ENCODE measurements at regions not wholly inside any gene's neighbourhood (a gene's known extent, or its start where the extent isn't known, plus 50 kb on each side); places are given as distances from the start of the nearest gene placed in this dataset.

GRCh38 chr2:150378686-150379085 lies 108.8 kb downstream of the RND3 start:
- TF ChIP-seq POLR2A (IDR thresholded peaks at IDR 0.05) (no peak), CTCF (IDR thresholded peaks at IDR 0.05) (no peak)
- ATAC-seq (no peak), DNase-seq (no peak)
- WGBS, 2 donors, result 87 to 95% methylated on average over 1 of the region's 1 CpG
- no peaks in the 10 kb centered on the region for H3K27me3 ChIP-seq
- no peaks in the 10 kb centered on the region for H3K9me3 ChIP-seq
- no peak overlapping the region for H3K27ac ChIP-seq
- no peaks in the 10 kb centered on the region for H3K4me1 ChIP-seq
- H3K4me3 ChIP-seq, result no peak overlapping the region
- no peaks in the 10 kb centered on the region for H3K36me3 ChIP-seq (replicated peaks in 1 of 2; ENCODE audit: insufficient read depth in 1 of 2, low read depth in 2 of 2)
- intact Hi-C loops (cut with DNase I), result no loop called here

GRCh38 chr2:150376553-150377335 lies 110.7 kb downstream of the RND3 start:
- H3K9me3 ChIP-seq, result no peaks in the 10 kb centered on the region

GRCh38 chr2:150375333-150375732 lies 112.1 kb downstream of the RND3 start:
- H3K9me3 ChIP-seq, result no peaks in the 10 kb centered on the region
- H3K4me1 ChIP-seq, result no peaks in the 10 kb centered on the region
- ATAC-seq (no peak), DNase-seq (no peak)
- intact Hi-C loops (cut with DNase I), result no loop called here
- H3K4me3 ChIP-seq, result no peak overlapping the region
- no peaks in the 10 kb centered on the region for H3K36me3 ChIP-seq (replicated peaks in 1 of 2; ENCODE audit: insufficient read depth in 1 of 2, low read depth in 2 of 2)
- TF ChIP-seq CTCF (IDR thresholded peaks at IDR 0.05), result no peak
- no peak for TF ChIP-seq POLR2A (IDR thresholded peaks at IDR 0.05)
- WGBS, 2 donors, result 46 to 92% methylated on average over 2 of the region's 2 CpGs
- no peak overlapping the region for H3K27ac ChIP-seq
- no peaks in the 10 kb centered on the region for H3K27me3 ChIP-seq

More at GRCh38 chr2:150376553-150377335, 110.7 kb downstream of the RND3 start:
- DNase-seq (peak in 1 of 4 donors; percentile 9), ATAC-seq (no peak)
- WGBS, 2 donors, result 70% methylated on average over 7 of the region's 7 CpGs
- no peaks in the 10 kb centered on the region for H3K4me1 ChIP-seq
- H3K27ac ChIP-seq, result no peak overlapping the region
- intact Hi-C loops (cut with DNase I), result no loop called here
- H3K27me3 ChIP-seq, result no peaks in the 10 kb centered on the region
- H3K36me3 ChIP-seq (replicated peaks in 1 of 2; ENCODE audit: insufficient read depth in 1 of 2, low read depth in 2 of 2), result no peaks in the 10 kb centered on the region
- no peak overlapping the region for H3K4me3 ChIP-seq
- TF ChIP-seq CTCF (IDR thresholded peaks at IDR 0.05) (no peak), POLR2A (IDR thresholded peaks at IDR 0.05) (no peak)

GRCh38 chr2:150374492-150374891 lies 113.0 kb downstream of the RND3 start:
- intact Hi-C loops (cut with DNase I), result no loop called here
- 84 to 90% methylated on average over 1 of the region's 1 CpG for WGBS, 2 donors
- H3K27ac ChIP-seq, result no peak overlapping the region
- no peak overlapping the region for H3K4me3 ChIP-seq
- TF ChIP-seq CTCF (IDR thresholded peaks at IDR 0.05) (no peak), POLR2A (IDR thresholded peaks at IDR 0.05) (no peak)
- no peak for ATAC-seq
- no peaks in the 10 kb centered on the region for H3K27me3 ChIP-seq
- no peak for DNase-seq
- no peaks in the 10 kb centered on the region for H3K36me3 ChIP-seq (replicated peaks in 1 of 2; ENCODE audit: insufficient read depth in 1 of 2, low read depth in 2 of 2)
- H3K9me3 ChIP-seq, result no peaks in the 10 kb centered on the region
- H3K4me1 ChIP-seq, result no peaks in the 10 kb centered on the region

- TF ChIP-seq POLR2A (IDR thresholded peaks at IDR 0.05), result no peak
- TF ChIP-seq CTCF (IDR thresholded peaks at IDR 0.05), result no peak
- ATAC-seq, result no peak
- H3K27me3 ChIP-seq, result no peaks in the 10 kb centered on the region
- no peaks in the 10 kb centered on the region for H3K36me3 ChIP-seq (replicated peaks in 1 of 2; ENCODE audit: insufficient read depth in 1 of 2, low read depth in 2 of 2)
- 70 to 88% methylated on average over 2 of the region's 2 CpGs for WGBS, 2 donors
- H3K4me3 ChIP-seq, result no peak overlapping the region
- intact Hi-C loops (cut with DNase I), result no loop called here
- DNase-seq, result no peak
- H3K9me3 ChIP-seq, result no peaks in the 10 kb centered on the region
- H3K4me1 ChIP-seq, result no peaks in the 10 kb centered on the region
- no peak overlapping the region for H3K27ac ChIP-seq
Measured at GRCh38 chr2:150373374-150373773, 114.1 kb downstream of the RND3 start.
